ENCODE measurements at regions not wholly inside any gene's neighbourhood (a gene's known extent, or its start where the extent isn't known, plus 50 kb on each side); places are given as distances from the start of the nearest gene placed in this dataset.

GRCh38 chr10:63718006-63718405 lies 196.8 kb downstream of the REEP3 start:
- Histone ChIP-seq H3K27me3 (ENCODE audit: control insufficient read depth in 1 of 2, insufficient read depth in 2 of 2, low read length in 2 of 2) (no peaks in the 10 kb centered on the region), H3K4me1 (ENCODE audit: control insufficient read depth in 1 of 2, insufficient read depth in 2 of 2, low read length in 2 of 2) (peaks cover 21 to 30% of the 10 kb centered on the region in 2 donors), H3K27ac (ENCODE audit: low read depth, low read length) (no peak overlapping the region), H3K9ac (ENCODE audit: low read depth in 1 of 2, low read length in 2 of 2) (no peak overlapping the region), H3K4me3 (ENCODE audit: low read depth in 1 of 2, low read length in 2 of 2) (no peak overlapping the region), H3K36me3 (ENCODE audit: control insufficient read depth in 1 of 2, insufficient read depth in 2 of 2, low read length in 2 of 2) (no peaks in the 10 kb centered on the region), H3K9me3 (ENCODE audit: control insufficient read depth in 1 of 2, low read length in 2 of 2) (no peaks in the 10 kb centered on the region)

- Histone ChIP-seq H3K4me3 (ENCODE audit: low read depth in 1 of 2, low read length in 2 of 2) (no peak overlapping the region), H3K27ac (ENCODE audit: low read depth, low read length) (no peak overlapping the region), H3K9ac (ENCODE audit: low read depth in 1 of 2, low read length in 2 of 2) (no peak overlapping the region), H3K9me3 (ENCODE audit: control insufficient read depth in 1 of 2, low read length in 2 of 2) (no peaks in the 10 kb centered on the region), H3K4me1 (ENCODE audit: control insufficient read depth in 1 of 2, insufficient read depth in 2 of 2, low read length in 2 of 2) (peaks cover 16 to 26% of the 10 kb centered on the region in 2 donors), H3K36me3 (ENCODE audit: control insufficient read depth in 1 of 2, insufficient read depth in 2 of 2, low read length in 2 of 2) (no peaks in the 10 kb centered on the region), H3K27me3 (ENCODE audit: control insufficient read depth in 1 of 2, insufficient read depth in 2 of 2, low read length in 2 of 2) (no peaks in the 10 kb centered on the region)
These were observed 197.2 kb downstream of the REEP3 start for GRCh38 chr10:63718421-63718820.

GRCh38 chr10:63719226-63719856 lies 198.1 kb downstream of the REEP3 start:
- peaks cover 10 to 18% of the 10 kb centered on the region in 2 donors for H3K4me1 ChIP-seq (ENCODE audit: control insufficient read depth in 1 of 2, insufficient read depth in 2 of 2, low read length in 2 of 2)

GRCh38 chr10:63720072-63720537 lies 198.9 kb downstream of the REEP3 start:
- H3K9ac ChIP-seq (ENCODE audit: low read depth in 1 of 2, low read length in 2 of 2): no peak overlapping the region
- H3K4me3 ChIP-seq (ENCODE audit: low read depth in 1 of 2, low read length in 2 of 2): no peak overlapping the region
- H3K27ac ChIP-seq (ENCODE audit: low read depth, low read length): no peak overlapping the region
- H3K9me3 ChIP-seq (ENCODE audit: control insufficient read depth in 1 of 2, low read length in 2 of 2): no peaks in the 10 kb centered on the region
- H3K36me3 ChIP-seq (ENCODE audit: control insufficient read depth in 1 of 2, insufficient read depth in 2 of 2, low read length in 2 of 2): no peaks in the 10 kb centered on the region
- H3K27me3 ChIP-seq (ENCODE audit: control insufficient read depth in 1 of 2, insufficient read depth in 2 of 2, low read length in 2 of 2): no peaks in the 10 kb centered on the region
- H3K4me1 ChIP-seq (ENCODE audit: control insufficient read depth in 1 of 2, insufficient read depth in 2 of 2, low read length in 2 of 2): peaks cover 10 to 18% of the 10 kb centered on the region in 2 donors

More at GRCh38 chr10:63719226-63719856, 198.1 kb downstream of the REEP3 start:
- Histone ChIP-seq H3K4me3 (ENCODE audit: low read depth in 1 of 2, low read length in 2 of 2) (no peak overlapping the region), H3K36me3 (ENCODE audit: control insufficient read depth in 1 of 2, insufficient read depth in 2 of 2, low read length in 2 of 2) (no peaks in the 10 kb centered on the region), H3K27me3 (ENCODE audit: control insufficient read depth in 1 of 2, insufficient read depth in 2 of 2, low read length in 2 of 2) (no peaks in the 10 kb centered on the region), H3K27ac (ENCODE audit: low read depth, low read length) (no peak overlapping the region), H3K9ac (ENCODE audit: low read depth in 1 of 2, low read length in 2 of 2) (no peak overlapping the region), H3K9me3 (ENCODE audit: control insufficient read depth in 1 of 2, low read length in 2 of 2) (no peaks in the 10 kb centered on the region)

GRCh38 chr10:63720676-63721075 lies 199.5 kb downstream of the REEP3 start:
- Histone ChIP-seq H3K9ac (ENCODE audit: low read depth in 1 of 2, low read length in 2 of 2) (no peak overlapping the region), H3K27me3 (ENCODE audit: control insufficient read depth in 1 of 2, insufficient read depth in 2 of 2, low read length in 2 of 2) (no peaks in the 10 kb centered on the region), H3K9me3 (ENCODE audit: control insufficient read depth in 1 of 2, low read length in 2 of 2) (no peaks in the 10 kb centered on the region), H3K27ac (ENCODE audit: low read depth, low read length) (no peak overlapping the region), H3K36me3 (ENCODE audit: control insufficient read depth in 1 of 2, insufficient read depth in 2 of 2, low read length in 2 of 2) (no peaks in the 10 kb centered on the region), H3K4me3 (ENCODE audit: low read depth in 1 of 2, low read length in 2 of 2) (no peak overlapping the region), H3K4me1 (ENCODE audit: control insufficient read depth in 1 of 2, insufficient read depth in 2 of 2, low read length in 2 of 2) (peaks cover 10 to 18% of the 10 kb centered on the region in 2 donors)

- no peak overlapping the region for H3K4me3 ChIP-seq (ENCODE audit: low read depth in 1 of 2, low read length in 2 of 2)
- H3K9me3 ChIP-seq (ENCODE audit: control insufficient read depth in 1 of 2, low read length in 2 of 2): no peaks in the 10 kb centered on the region
- H3K36me3 ChIP-seq (ENCODE audit: control insufficient read depth in 1 of 2, insufficient read depth in 2 of 2, low read length in 2 of 2): no peaks in the 10 kb centered on the region
- no peak overlapping the region for H3K27ac ChIP-seq (ENCODE audit: low read depth, low read length)
- H3K9ac ChIP-seq (ENCODE audit: low read depth in 1 of 2, low read length in 2 of 2): no peak overlapping the region
- no peaks in the 10 kb centered on the region for H3K27me3 ChIP-seq (ENCODE audit: control insufficient read depth in 1 of 2, insufficient read depth in 2 of 2, low read length in 2 of 2)
- peaks cover 10 to 12% of the 10 kb centered on the region in 2 donors for H3K4me1 ChIP-seq (ENCODE audit: control insufficient read depth in 1 of 2, insufficient read depth in 2 of 2, low read length in 2 of 2)
These were observed 201.3 kb downstream of the REEP3 start for GRCh38 chr10:63722537-63722936.

GRCh38 chr10:63723320-63723719 lies 202.1 kb downstream of the REEP3 start:
- no peaks in the 10 kb centered on the region for H3K9me3 ChIP-seq (ENCODE audit: control insufficient read depth in 1 of 2, low read length in 2 of 2)
- H3K27me3 ChIP-seq (ENCODE audit: control insufficient read depth in 1 of 2, insufficient read depth in 2 of 2, low read length in 2 of 2): no peaks in the 10 kb centered on the region
- no peak overlapping the region for H3K27ac ChIP-seq (ENCODE audit: low read depth, low read length)
- no peak overlapping the region for H3K9ac ChIP-seq (ENCODE audit: low read depth in 1 of 2, low read length in 2 of 2)
- H3K4me3 ChIP-seq (ENCODE audit: low read depth in 1 of 2, low read length in 2 of 2): no peak overlapping the region
- peaks cover 10 to 12% of the 10 kb centered on the region in 2 donors for H3K4me1 ChIP-seq (ENCODE audit: control insufficient read depth in 1 of 2, insufficient read depth in 2 of 2, low read length in 2 of 2)
- H3K36me3 ChIP-seq (ENCODE audit: control insufficient read depth in 1 of 2, insufficient read depth in 2 of 2, low read length in 2 of 2): no peaks in the 10 kb centered on the region

- H3K27ac ChIP-seq (ENCODE audit: low read depth, low read length): no peak overlapping the region
- H3K9ac ChIP-seq (ENCODE audit: low read depth in 1 of 2, low read length in 2 of 2): no peak overlapping the region
- no peaks in the 10 kb centered on the region for H3K27me3 ChIP-seq (ENCODE audit: control insufficient read depth in 1 of 2, insufficient read depth in 2 of 2, low read length in 2 of 2)
- no peak overlapping the region for H3K4me3 ChIP-seq (ENCODE audit: low read depth in 1 of 2, low read length in 2 of 2)
- H3K9me3 ChIP-seq (ENCODE audit: control insufficient read depth in 1 of 2, low read length in 2 of 2): no peaks in the 10 kb centered on the region
- peaks cover 8% of the 10 kb centered on the region in 2 donors for H3K4me1 ChIP-seq (ENCODE audit: control insufficient read depth in 1 of 2, insufficient read depth in 2 of 2, low read length in 2 of 2)
- no peaks in the 10 kb centered on the region for H3K36me3 ChIP-seq (ENCODE audit: control insufficient read depth in 1 of 2, insufficient read depth in 2 of 2, low read length in 2 of 2)
These were observed 202.5 kb downstream of the REEP3 start for GRCh38 chr10:63723741-63724140.

GRCh38 chr10:63724922-63725321 lies 203.7 kb downstream of the REEP3 start:
- Histone ChIP-seq H3K9me3 (ENCODE audit: control insufficient read depth in 1 of 2, low read length in 2 of 2) (no peaks in the 10 kb centered on the region), H3K36me3 (ENCODE audit: control insufficient read depth in 1 of 2, insufficient read depth in 2 of 2, low read length in 2 of 2) (no peaks in the 10 kb centered on the region), H3K4me1 (ENCODE audit: control insufficient read depth in 1 of 2, insufficient read depth in 2 of 2, low read length in 2 of 2) (peaks cover 0 to 6% of the 10 kb centered on the region in 2 donors), H3K27ac (ENCODE audit: low read depth, low read length) (no peak overlapping the region), H3K4me3 (ENCODE audit: low read depth in 1 of 2, low read length in 2 of 2) (no peak overlapping the region), H3K27me3 (ENCODE audit: control insufficient read depth in 1 of 2, insufficient read depth in 2 of 2, low read length in 2 of 2) (no peaks in the 10 kb centered on the region), H3K9ac (ENCODE audit: low read depth in 1 of 2, low read length in 2 of 2) (no peak overlapping the region)

- Histone ChIP-seq H3K9me3 (ENCODE audit: control insufficient read depth in 1 of 2, low read length in 2 of 2) (no peaks in the 10 kb centered on the region), H3K9ac (ENCODE audit: low read depth in 1 of 2, low read length in 2 of 2) (no peak overlapping the region), H3K27me3 (ENCODE audit: control insufficient read depth in 1 of 2, insufficient read depth in 2 of 2, low read length in 2 of 2) (no peaks in the 10 kb centered on the region), H3K4me1 (ENCODE audit: control insufficient read depth in 1 of 2, insufficient read depth in 2 of 2, low read length in 2 of 2) (no peaks in the 10 kb centered on the region), H3K27ac (ENCODE audit: low read depth, low read length) (no peak overlapping the region), H3K4me3 (ENCODE audit: low read depth in 1 of 2, low read length in 2 of 2) (no peak overlapping the region), H3K36me3 (ENCODE audit: control insufficient read depth in 1 of 2, insufficient read depth in 2 of 2, low read length in 2 of 2) (no peaks in the 10 kb centered on the region)
These were observed 205.7 kb downstream of the REEP3 start for GRCh38 chr10:63726867-63727266.
